Mesodermal cell (in vitro differentiated cells): ENCODE measurements at regions not wholly inside any gene's neighbourhood (a gene's known extent, or its start where the extent isn't known, plus 50 kb on each side); places are given as distances from the start of the nearest gene placed in this dataset.

ENCODE experiments used
- H3K27ac ChIP-seq: 2 replicates; pipeline ENCODE4 v1.7.0; 2013; ENCODE audit warnings: mild to moderate bottlenecking, low read depth, low read length, moderate library complexity; ENCODE audit not compliant: severe bottlenecking
- H3K36me3 ChIP-seq: 2 replicates; pipeline ENCODE4 v1.7.1; 2013; ENCODE audit warnings: mild to moderate bottlenecking, low read length, moderate library complexity; ENCODE audit not compliant: control insufficient read depth, insufficient read depth
- H3K4me1 ChIP-seq: one replicate; pipeline ENCODE4 v1.7.1; 2013; ENCODE audit warnings: mild to moderate bottlenecking, low read length; ENCODE audit not compliant: insufficient read depth, control insufficient read depth, poor library complexity, severe bottlenecking
- H3K4me3 ChIP-seq: 2 replicates; pipeline ENCODE4 v1.7.0; 2013; ENCODE audit warnings: low read length, control low read depth, mild to moderate bottlenecking; ENCODE audit not compliant: insufficient read depth, poor library complexity, severe bottlenecking; ENCODE audit errors: extremely low read depth
- H3K9me3 ChIP-seq: 2 replicates; pipeline ENCODE4 v1.7.1; 2013; ENCODE audit warnings: mild to moderate bottlenecking, low read length, moderate library complexity; ENCODE audit not compliant: control insufficient read depth
- WGBS, 2 experiments: methylation state at CpG; one replicate each; pipeline ENCODE4 v1.1.5; 2013; ENCODE audit warnings: missing lambda C conversion rate in 2 of 2; ENCODE audit not compliant: insufficient coverage in 2 of 2; 5-methylcytosine and 5-hydroxymethylcytosine counted together

GRCh38 chrX:20514358-20514757 lies 247.6 kb upstream of the RPS6KA3 start:
- Histone ChIP-seq H3K9me3 (no peaks in the 10 kb centered on the region), H3K27ac (peak overlapping the region; percentile 18), H3K36me3 (no peaks in the 10 kb centered on the region), H3K4me3 (no peak overlapping the region), H3K4me1 (peaks cover 16% of the 10 kb centered on the region)
- no CpG with 5 or more reads among the region's 1 CpG for WGBS, 2 experiments

- H3K4me3 ChIP-seq: no peak overlapping the region
- H3K4me1 ChIP-seq: peaks cover 16% of the 10 kb centered on the region
- 40% methylated on average over 1 of the region's 3 CpGs; no CpG with 5 or more reads in 1 of the 2 experiments for WGBS, 2 experiments
- no peaks in the 10 kb centered on the region for H3K36me3 ChIP-seq
- no peaks in the 10 kb centered on the region for H3K9me3 ChIP-seq
- no peak overlapping the region for H3K27ac ChIP-seq
Measured at GRCh38 chrX:20513185-20513584, 246.5 kb upstream of the RPS6KA3 start.

GRCh38 chrX:20511792-20512191 lies 245.1 kb upstream of the RPS6KA3 start:
- WGBS, 2 experiments: no CpG with 5 or more reads among the region's 5 CpGs

GRCh38 chrX:20507901-20508620 lies 241.4 kb upstream of the RPS6KA3 start:
- no peaks in the 10 kb centered on the region for H3K36me3 ChIP-seq
- no peaks in the 10 kb centered on the region for H3K9me3 ChIP-seq
- H3K4me1 ChIP-seq: peaks cover 3% of the 10 kb centered on the region
- no peak overlapping the region for H3K4me3 ChIP-seq
- whole genome bisulfite sequencing, 2 experiments: 100% methylated on average over 1 of the region's 2 CpGs; no CpG with 5 or more reads in 1 of the 2 experiments
- no peak overlapping the region for H3K27ac ChIP-seq

More at GRCh38 chrX:20511792-20512191, 245.1 kb upstream of the RPS6KA3 start:
- H3K36me3 ChIP-seq: no peaks in the 10 kb centered on the region
- H3K27ac ChIP-seq: no peak overlapping the region
- H3K9me3 ChIP-seq: no peaks in the 10 kb centered on the region
- H3K4me3 ChIP-seq: no peak overlapping the region
- H3K4me1 ChIP-seq: peaks cover 12% of the 10 kb centered on the region

- Histone ChIP-seq H3K4me3 (no peak overlapping the region), H3K27ac (no peak overlapping the region)
Measured at GRCh38 chrX:20506739-20507138, 240.0 kb upstream of the RPS6KA3 start.

GRCh38 chrX:20500949-20501348 lies 234.2 kb upstream of the RPS6KA3 start:
- Histone ChIP-seq H3K36me3 (no peaks in the 10 kb centered on the region), H3K27ac (no peak overlapping the region), H3K9me3 (no peaks in the 10 kb centered on the region), H3K4me1 (peaks cover 12% of the 10 kb centered on the region), H3K4me3 (no peak overlapping the region)

More at GRCh38 chrX:20506739-20507138, 240.0 kb upstream of the RPS6KA3 start:
- no peaks in the 10 kb centered on the region for H3K9me3 ChIP-seq
- no peaks in the 10 kb centered on the region for H3K4me1 ChIP-seq
- H3K36me3 ChIP-seq: no peaks in the 10 kb centered on the region

- Histone ChIP-seq H3K36me3 (no peaks in the 10 kb centered on the region), H3K4me3 (no peak overlapping the region), H3K9me3 (no peaks in the 10 kb centered on the region), H3K4me1 (peaks cover 12% of the 10 kb centered on the region), H3K27ac (no peak overlapping the region)
- 83% methylated on average over 1 of the region's 6 CpGs; no CpG with 5 or more reads in 1 of the 2 experiments for WGBS, 2 experiments
Measured at GRCh38 chrX:20500171-20500865, 233.6 kb upstream of the RPS6KA3 start.

- Histone ChIP-seq H3K9me3 (no peaks in the 10 kb centered on the region), H3K36me3 (no peaks in the 10 kb centered on the region), H3K4me3 (no peak overlapping the region), H3K27ac (peak overlapping the region; percentile 5), H3K4me1 (peaks cover 12% of the 10 kb centered on the region)
Measured at GRCh38 chrX:20499763-20500162, 233.1 kb upstream of the RPS6KA3 start.

- Histone ChIP-seq H3K27ac (no peak overlapping the region), H3K4me1 (peaks cover 12% of the 10 kb centered on the region), H3K36me3 (no peaks in the 10 kb centered on the region), H3K4me3 (no peak overlapping the region), H3K9me3 (no peaks in the 10 kb centered on the region)
- 92% methylated on average over 2 of the region's 7 CpGs; no CpG with 5 or more reads in 1 of the 2 experiments for WGBS, 2 experiments
Measured at GRCh38 chrX:20498851-20499635, 232.3 kb upstream of the RPS6KA3 start.

- no peaks in the 10 kb centered on the region for H3K9me3 ChIP-seq
- WGBS, 2 experiments: no CpG with 5 or more reads among the region's 2 CpGs
- no peak overlapping the region for H3K4me3 ChIP-seq
- peaks cover 11% of the 10 kb centered on the region for H3K4me1 ChIP-seq
- H3K36me3 ChIP-seq: no peaks in the 10 kb centered on the region
- H3K27ac ChIP-seq: no peak overlapping the region
Measured at GRCh38 chrX:20495575-20495974, 228.9 kb upstream of the RPS6KA3 start.
